Transverse colon (tissue), 4 donors: ENCODE measurements at regions not wholly inside any gene's neighbourhood (a gene's known extent, or its start where the extent isn't known, plus 50 kb on each side); places are given as distances from the start of the nearest gene placed in this dataset.

Experiments used
- CTCF ChIP-seq, 5 experiments: fragments of 200-600 bp in 3 of 5; fragments of 450-650 bp in 2 of 5; sonication (generic) in 3 of 5; IDR thresholded peaks; 1 replicate in 2 of 5; 2 replicates in 3 of 5; pipeline ENCODE4 v1.5.1; 2016 to 2017; ENCODE audit warnings: antibody characterized with exemption in 5 of 5, inconsistent platforms in 3 of 5, mild to moderate bottlenecking in 2 of 5, moderate library complexity in 1 of 5
- EP300 ChIP-seq: sonication (generic); formaldehyde crosslinking; IDR thresholded peaks from one replicate; pipeline ENCODE4 v1.6.1; 2017; ENCODE audit warnings: antibody characterized with exemption, low read depth
- POLR2A ChIP-seq: fragments of 450-650 bp; IDR thresholded peaks from one replicate; pipeline ENCODE4 v1.6.1; 2016; ENCODE audit warnings: antibody characterized with exemption, mild to moderate bottlenecking, moderate library complexity
- POLR2AphosphoS5 ChIP-seq, 3 donors: sonication (generic); formaldehyde crosslinking; IDR thresholded peaks; one replicate each; pipeline ENCODE4 v1.6.1; 2016; ENCODE audit warnings: antibody characterized with exemption in 3 of 3

- TF ChIP-seq POLR2A: no peak
- no peak for TF ChIP-seq CTCF (IDR thresholded peaks at IDR 0.05)
- no peak for TF ChIP-seq POLR2AphosphoS5 (IDR thresholded peaks at IDR 0.05)
- TF ChIP-seq EP300: no peak
These were observed 91.7 kb upstream of the BMP4 start for GRCh38 chr14:54048311-54048710.
